ENCODE measurements at regions not wholly inside any gene's neighbourhood (a gene's known extent, or its start where the extent isn't known, plus 50 kb on each side); places are given as distances from the start of the nearest gene placed in this dataset.

DNA sequence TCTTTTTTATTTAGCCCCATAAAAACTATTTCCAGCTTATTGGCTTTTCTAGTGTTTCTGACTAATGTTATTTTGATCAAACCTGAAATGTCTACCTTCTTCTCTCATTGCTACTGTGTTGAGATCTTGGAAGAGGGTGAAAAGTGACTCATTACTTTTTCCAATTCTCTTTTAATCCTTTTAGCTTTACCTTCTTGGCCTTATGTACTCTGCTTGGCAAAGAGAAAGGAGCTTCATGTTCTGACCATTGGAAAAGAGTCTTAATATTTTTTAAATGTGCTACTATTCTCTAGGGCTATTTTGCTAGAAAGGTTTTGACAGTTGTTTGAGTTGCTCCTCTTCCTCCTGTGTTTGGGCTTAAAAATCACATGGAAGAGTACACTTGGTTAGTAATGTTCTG, 97.8 kb upstream of the CHODL start (continued):
- no peak for TF ChIP-seq KLF15 (CRISPR knock-in tag; IDR thresholded peaks at IDR 0.05; ENCODE audit: borderline replicate concordance)

DNA sequence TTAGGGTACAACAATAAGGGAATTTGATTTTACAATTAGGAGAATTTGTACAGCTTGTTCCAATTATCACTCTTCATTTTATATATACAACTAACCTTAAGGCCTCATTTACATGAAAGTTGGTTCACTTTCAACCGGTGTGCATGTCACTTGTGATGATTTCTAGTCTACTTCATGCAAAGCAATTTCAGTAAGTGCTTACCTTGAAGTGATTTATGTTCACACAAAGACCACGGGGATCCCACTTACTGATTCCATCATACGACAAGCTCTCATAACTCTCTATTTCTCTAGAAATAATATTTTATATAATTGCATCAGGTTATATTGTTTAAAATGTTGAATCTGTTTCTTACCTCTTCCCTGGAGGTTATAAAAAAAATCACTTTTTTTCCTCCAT, 100.3 kb upstream of the CHODL start:
- H3K27ac ChIP-seq (ENCODE audit: extremely low read length, insufficient read depth, low read length): no peak overlapping the region
- ATAC-seq (no peak), DNase-seq (ENCODE audit: low spot score) (no peak), FAIRE-seq (no peak)
- H4K20me1 ChIP-seq (ENCODE audit: insufficient read depth, low read length): no peaks in the 10 kb centered on the region
- H3K9me3 ChIP-seq (ENCODE audit: low read length): no peaks in the 10 kb centered on the region
- ChIA-PET POLR2A (no interaction called here), CTCF (ENCODE audit: low intra/inter-chr PET ratio, low total read pairs) (no interaction called here)
- TF ChIP-seq ZNF781 (CRISPR knock-in tag; IDR thresholded peaks at IDR 0.05; ENCODE audit: borderline replicate concordance, not compliant biosample characterization) (no peak), HNF1A (IDR thresholded peaks at IDR 0.05; ENCODE audit: low read depth) (no peak), HNF1A (CRISPR knock-in tag; IDR thresholded peaks at IDR 0.05; ENCODE audit: borderline replicate concordance) (no peak), CC2D1A (CRISPR knock-in tag; IDR thresholded peaks at IDR 0.05) (no peak), CCAR2 (optimal IDR thresholded peaks at IDR 0.05; ENCODE audit: low read depth, low read length) (no peak), KLF12 (CRISPR knock-in tag; IDR thresholded peaks at IDR 0.05; ENCODE audit: borderline replicate concordance) (no peak), ZNF207 (IDR thresholded peaks at IDR 0.05; ENCODE audit: borderline replicate concordance) (no peak), SYNCRIP (IDR thresholded peaks at IDR 0.05; ENCODE audit: insufficient read depth, low read depth, low read length) (no peak), ARNT2 (CRISPR knock-in tag; IDR thresholded peaks at IDR 0.05; ENCODE audit: low read depth) (no peak), ZNF550 (CRISPR knock-in tag; IDR thresholded peaks at IDR 0.05; ENCODE audit: borderline replicate concordance) (no peak), RELA (CRISPR knock-in tag; IDR thresholded peaks at IDR 0.05) (no peak), PTBP1 (IDR thresholded peaks at IDR 0.05; ENCODE audit: low read depth, low read length, poor library complexity, severe bottlenecking) (no peak), SMAD9 (CRISPR knock-in tag; IDR thresholded peaks at IDR 0.05) (no peak)
- no peaks in the 10 kb centered on the region for H3K79me2 ChIP-seq (ENCODE audit: insufficient read depth, low read length)
- no peak overlapping the region for H3K4me3 ChIP-seq (replicated peaks in 1 of 3; ENCODE audit: insufficient read depth in 1 of 3, low read depth in 2 of 3, low read length in 3 of 3)
- in situ Hi-C loops (cut with HindIII; ENCODE audit: extremely low pct_ligation_motif_present, low pct_unique_long_range_greater_than_20kb): no loop called here
- WGBS (ENCODE audit: low lambda C conversion rate): 17% methylated on average over 3 of the region's 3 CpGs
- H3K27me3 ChIP-seq (ENCODE audit: control insufficient read depth in 1 of 2, insufficient read depth in 2 of 2, low read length in 2 of 2): no peaks in the 10 kb centered on the region
- H3K4me2 ChIP-seq (ENCODE audit: low read depth, low read length): no peak overlapping the region
- no peak overlapping the region for H2AFZ ChIP-seq (ENCODE audit: low read length)
- H3K4me1 ChIP-seq (ENCODE audit: insufficient read depth, low read length): no peaks in the 10 kb centered on the region
- no peak overlapping the region for H3K9ac ChIP-seq (ENCODE audit: insufficient read depth, low read depth, low read length)
- no TSS peak for BruUV-seq (replicated peaks)
- intact Hi-C loops (cut with micrococcal nuclease; ENCODE audit: unreplicated experiment): no loop called here
- H3K36me3 ChIP-seq (replicated peaks in 1 of 2; ENCODE audit: control insufficient read depth in 1 of 2, insufficient read depth in 2 of 2, low read length in 2 of 2): no peaks in the 10 kb centered on the region

All from HepG2 (cell line).